Renal pelvis (tissue), 1 donor: ENCODE measurements at regions not wholly inside any gene's neighbourhood (a gene's known extent, or its start where the extent isn't known, plus 50 kb on each side); places are given as distances from the start of the nearest gene placed in this dataset.
A peak's percentile ranks its signal among the peaks of the same experiment; 100 is the strongest.
"Not testable (repeated sequence)": the region's sequence is repeated elsewhere in the genome, so short reads cannot be mapped to it uniquely, and the experiment has no call there.

ENCODE experiments used
- DNase-seq: peaks from one replicate; pipeline ENCODE4 v3.0.0-alpha.2; 2013

- DNase-seq, result no peak
These were observed 518.3 kb downstream of the ADRA2A start for GRCh38 chr10:111595173-111595572.

GRCh38 chr10:111598433-111599059 lies 521.7 kb downstream of the ADRA2A start:
- peak; percentile 70 for DNase-seq

- no peak for DNase-seq
These were observed 523.1 kb downstream of the ADRA2A start for GRCh38 chr10:111599943-111600342.

- no peak for DNase-seq
These were observed 523.9 kb downstream of the ADRA2A start for GRCh38 chr10:111600772-111601171.

GRCh38 chr10:111612273-111612672 lies 535.4 kb downstream of the ADRA2A start:
- DNase-seq, result no peak

- DNase-seq, result no peak
These were observed 549.4 kb downstream of the GPAM start for GRCh38 chr10:111634191-111634590.

- no peak for DNase-seq
These were observed 537.5 kb downstream of the GPAM start for GRCh38 chr10:111646021-111646420.

- no peak for DNase-seq
These were observed 535.5 kb downstream of the GPAM start for GRCh38 chr10:111648046-111648445.

- DNase-seq, result not testable (repeated sequence)
These were observed 534.5 kb downstream of the GPAM start for GRCh38 chr10:111649080-111649479.

- DNase-seq, result no peak
These were observed 533.5 kb downstream of the GPAM start for GRCh38 chr10:111650088-111650487.

- no peak for DNase-seq
These were observed 527.5 kb downstream of the GPAM start for GRCh38 chr10:111656066-111656465.

GRCh38 chr10:111677759-111678158 lies 505.8 kb downstream of the GPAM start:
- DNase-seq, result no peak

- no peak for DNase-seq
These were observed 496.8 kb downstream of the GPAM start for GRCh38 chr10:111686796-111687195.

GRCh38 chr10:111698711-111699110 lies 484.9 kb downstream of the GPAM start:
- no peak for DNase-seq

GRCh38 chr10:111703986-111704385 lies 479.6 kb downstream of the GPAM start:
- no peak for DNase-seq

- no peak for DNase-seq
These were observed 478.5 kb downstream of the GPAM start for GRCh38 chr10:111705021-111705420.

GRCh38 chr10:111706331-111706730 lies 477.2 kb downstream of the GPAM start:
- no peak for DNase-seq

GRCh38 chr10:111707076-111707475 lies 476.5 kb downstream of the GPAM start:
- no peak for DNase-seq

GRCh38 chr10:111709603-111710002 lies 474.0 kb downstream of the GPAM start:
- no peak for DNase-seq

- DNase-seq, result no peak
These were observed 467.5 kb downstream of the GPAM start for GRCh38 chr10:111716032-111716431.

GRCh38 chr10:111724121-111724520 lies 459.4 kb downstream of the GPAM start:
- no peak for DNase-seq

- DNase-seq, result no peak
These were observed 458.5 kb downstream of the GPAM start for GRCh38 chr10:111725050-111725449.

- no peak for DNase-seq
These were observed 451.3 kb downstream of the GPAM start for GRCh38 chr10:111732166-111732785.
